ENCODE measurements at regions not wholly inside any gene's neighbourhood (a gene's known extent, or its start where the extent isn't known, plus 50 kb on each side); places are given as distances from the start of the nearest gene placed in this dataset.

GRCh38 chr16:59126486-59126885, 392.4 kb upstream of the GOT2 start:
- intact Hi-C loops (cut with DNase I; ENCODE audit: low total_unique reads), result no loop called here
- no peak for DNase-seq
- no peaks in the 10 kb centered on the region for H3K9me3 ChIP-seq
- H3K36me3 ChIP-seq, result no peaks in the 10 kb centered on the region
- no peaks in the 10 kb centered on the region for H3K27me3 ChIP-seq
- TF ChIP-seq POLR2A (IDR thresholded peaks at IDR 0.05), result no peak
- no peak for TF ChIP-seq CTCF (IDR thresholded peaks at IDR 0.05)
- no peak overlapping the region for H3K4me3 ChIP-seq
- H3K4me1 ChIP-seq, result no peaks in the 10 kb centered on the region
- no peak overlapping the region for H3K27ac ChIP-seq

- H3K36me3 ChIP-seq, result no peaks in the 10 kb centered on the region
- H3K9me3 ChIP-seq, result no peaks in the 10 kb centered on the region
- TF ChIP-seq POLR2A (IDR thresholded peaks at IDR 0.05) (no peak), CTCF (IDR thresholded peaks at IDR 0.05) (no peak)
- H3K4me3 ChIP-seq, result no peak overlapping the region
- H3K4me1 ChIP-seq, result no peaks in the 10 kb centered on the region
- no peaks in the 10 kb centered on the region for H3K27me3 ChIP-seq
- H3K27ac ChIP-seq, result no peak overlapping the region
- DNase-seq, result no peak
- intact Hi-C loops (cut with DNase I; ENCODE audit: low total_unique reads), result no loop called here
These were observed 389.9 kb upstream of the GOT2 start for GRCh38 chr16:59124056-59124455.

GRCh38 chr16:59123479-59123878, 389.4 kb upstream of the GOT2 start:
- Histone ChIP-seq H3K4me1 (no peaks in the 10 kb centered on the region), H3K4me3 (no peak overlapping the region), H3K36me3 (no peaks in the 10 kb centered on the region), H3K27ac (no peak overlapping the region), H3K27me3 (no peaks in the 10 kb centered on the region), H3K9me3 (no peaks in the 10 kb centered on the region)
- TF ChIP-seq CTCF (IDR thresholded peaks at IDR 0.05), result no peak
- no peak for TF ChIP-seq POLR2A (IDR thresholded peaks at IDR 0.05)
- intact Hi-C loops (cut with DNase I; ENCODE audit: low total_unique reads), result no loop called here
- no peak for DNase-seq

GRCh38 chr16:59122262-59122537, 388.1 kb upstream of the GOT2 start:
- no peaks in the 10 kb centered on the region for H3K36me3 ChIP-seq
- intact Hi-C loops (cut with DNase I; ENCODE audit: low total_unique reads), result no loop called here
- H3K4me1 ChIP-seq, result no peaks in the 10 kb centered on the region
- no peak overlapping the region for H3K4me3 ChIP-seq
- no peak for TF ChIP-seq CTCF (IDR thresholded peaks at IDR 0.05)
- no peak for TF ChIP-seq POLR2A (IDR thresholded peaks at IDR 0.05)
- H3K27me3 ChIP-seq, result no peaks in the 10 kb centered on the region
- no peak overlapping the region for H3K27ac ChIP-seq
- H3K9me3 ChIP-seq, result no peaks in the 10 kb centered on the region
- DNase-seq, result no peak

GRCh38 chr16:59121411-59122261, 387.5 kb upstream of the GOT2 start:
- no peak overlapping the region for H3K4me3 ChIP-seq
- no peak for TF ChIP-seq POLR2A (IDR thresholded peaks at IDR 0.05)
- no peak for TF ChIP-seq CTCF (IDR thresholded peaks at IDR 0.05)
- H3K4me1 ChIP-seq, result no peaks in the 10 kb centered on the region
- no peaks in the 10 kb centered on the region for H3K27me3 ChIP-seq
- intact Hi-C loops (cut with DNase I; ENCODE audit: low total_unique reads), result no loop called here
- no peak overlapping the region for H3K27ac ChIP-seq
- DNase-seq, result no peak
- no peaks in the 10 kb centered on the region for H3K9me3 ChIP-seq
- H3K36me3 ChIP-seq, result no peaks in the 10 kb centered on the region

Data from uterus (tissue), 3 donors.